GM20431 (cell line): ENCODE measurements at regions not wholly inside any gene's neighbourhood (a gene's known extent, or its start where the extent isn't known, plus 50 kb on each side); places are given as distances from the start of the nearest gene placed in this dataset.

Source experiments
- in situ Hi-C: fragments of 300-500 bp; cut with MseI, MboI; formaldehyde crosslinking; loops from one replicate; pipeline ENCODE4 v1.15.0; 2020; ENCODE audit warnings: low sequenced_read_pairs; ENCODE audit not compliant: unreplicated experiment

DNA sequence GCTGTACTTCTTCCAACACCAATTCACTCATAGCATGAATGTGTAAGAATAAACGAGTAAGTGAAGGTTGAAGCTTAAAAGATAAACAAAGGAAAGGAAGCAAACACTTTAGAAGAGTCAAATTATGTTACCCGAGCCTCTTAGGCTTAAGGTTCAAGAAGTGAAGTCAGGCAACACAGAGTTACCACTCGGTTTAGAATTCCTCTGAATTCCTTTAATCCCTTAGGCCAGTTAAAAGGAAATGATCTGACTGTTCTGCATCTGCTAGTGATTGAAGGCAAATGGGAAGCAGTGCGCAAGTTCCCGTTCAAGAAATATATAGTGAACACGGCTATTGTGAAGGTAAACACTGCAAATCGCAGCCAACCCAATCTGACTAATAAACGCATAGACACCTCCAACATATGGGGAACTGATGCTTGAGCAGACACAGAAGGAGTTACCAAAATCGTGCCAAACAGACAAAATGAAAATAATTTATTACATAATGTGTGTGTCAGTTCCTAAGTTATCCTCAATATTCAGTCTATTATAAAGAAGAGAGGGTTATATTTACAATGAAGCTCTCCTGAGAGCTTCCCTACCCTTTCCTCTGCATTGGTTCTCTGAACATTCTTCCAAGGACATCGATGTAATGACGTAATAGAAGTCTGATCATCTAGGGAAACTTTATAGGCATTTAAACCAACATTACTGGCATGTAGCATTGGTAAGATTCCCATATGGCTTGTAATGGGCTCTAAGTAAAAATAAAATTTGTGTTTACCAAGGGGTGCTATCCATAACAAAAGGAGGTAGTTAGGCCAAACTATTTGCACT, 837.1 kb upstream of the ZNF608 start:
- in situ Hi-C loops = no loop called here

GRCh38 chr5:125584140-125584520, 837.7 kb upstream of the ZNF608 start:
- in situ Hi-C loops = no loop called here

DNA sequence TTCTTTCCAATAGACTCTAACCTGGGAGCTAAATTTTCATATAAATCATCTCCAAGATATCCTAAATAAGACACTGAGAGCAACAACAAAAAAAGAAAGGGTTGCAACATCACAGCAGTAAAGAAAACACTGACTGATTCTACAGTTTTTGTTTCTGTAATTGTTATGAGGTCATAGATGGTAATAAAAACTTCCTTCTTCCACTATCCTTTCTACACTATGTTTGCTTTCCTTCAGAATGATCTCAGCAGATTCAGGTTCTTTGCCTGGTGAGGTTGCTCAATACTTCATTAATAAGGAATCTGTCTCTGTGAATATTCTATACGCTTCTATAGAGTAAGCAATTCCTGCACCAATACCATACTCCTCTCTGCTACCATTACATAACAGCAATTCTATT, 835.6 kb upstream of the GRAMD2B start:
- in situ Hi-C loops = no loop called here

- in situ Hi-C loops = no loop called here
These were observed 830.4 kb upstream of the GRAMD2B start for GRCh38 chr5:125592856-125593255.

DNA sequence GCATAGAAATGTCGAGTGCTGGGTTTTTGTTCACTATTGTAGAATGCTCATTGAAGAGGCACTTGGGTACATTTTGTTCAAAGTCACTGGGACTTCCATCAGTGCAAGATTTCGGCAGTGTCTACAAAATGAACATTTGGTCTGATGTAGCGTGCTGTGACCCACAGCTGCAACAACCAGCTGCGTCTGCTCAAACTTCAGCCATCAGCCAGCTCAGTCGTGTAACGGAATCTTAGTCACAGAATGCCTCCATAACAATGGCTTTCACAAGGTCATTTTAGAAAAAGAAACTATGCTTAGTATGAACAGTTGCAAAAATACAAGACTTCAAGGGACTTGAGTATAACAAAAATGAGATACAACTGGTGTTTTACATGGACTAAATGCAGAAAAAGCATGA, 828.1 kb upstream of the GRAMD2B start:
- in situ Hi-C loops = no loop called here

GRCh38 chr5:125595845-125596244, 827.4 kb upstream of the GRAMD2B start:
- in situ Hi-C loops = no loop called here

DNA sequence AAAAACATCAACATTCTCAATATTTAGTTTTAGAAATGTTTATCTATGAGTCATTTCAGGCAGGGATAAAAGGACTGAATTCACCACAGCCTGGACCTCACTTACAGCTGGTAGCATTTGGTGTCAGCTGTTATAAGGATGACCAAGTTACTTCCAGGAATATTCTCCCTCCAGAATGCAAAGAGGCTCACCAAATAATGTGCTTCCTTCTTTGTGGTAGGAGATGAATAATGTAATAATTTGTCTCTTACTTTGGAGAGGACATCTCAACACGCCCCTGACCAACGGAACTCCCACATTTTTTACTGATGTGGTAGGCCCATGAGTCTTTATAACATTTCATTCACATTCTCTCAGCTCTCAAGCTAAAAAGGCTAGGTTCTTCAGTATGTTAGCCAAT, 825.9 kb upstream of the GRAMD2B start:
- in situ Hi-C loops = no loop called here

DNA sequence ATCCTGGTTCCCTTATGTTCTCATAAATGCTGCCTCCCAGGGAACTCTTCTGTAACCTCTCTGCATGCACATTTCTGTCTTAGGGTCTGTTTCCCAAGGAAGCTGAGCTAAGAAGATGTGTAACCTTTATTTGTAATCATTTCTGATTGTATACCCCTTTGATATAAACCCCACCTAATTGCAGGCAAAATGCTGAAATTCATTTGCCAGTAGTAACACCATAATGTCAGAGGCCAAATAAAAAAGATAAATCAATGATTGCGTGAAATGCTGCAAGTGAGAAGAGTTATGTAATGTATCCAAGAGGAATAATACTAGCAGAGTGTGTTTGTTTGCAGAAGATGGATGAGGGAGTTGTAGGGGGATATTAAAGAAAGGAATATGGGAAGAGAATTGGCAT, 822.6 kb upstream of the GRAMD2B start:
- in situ Hi-C loops = no loop called here

- in situ Hi-C loops = no loop called here
These were observed 821.0 kb upstream of the GRAMD2B start for GRCh38 chr5:125602184-125602583.

- in situ Hi-C loops = no loop called here
These were observed 819.9 kb upstream of the GRAMD2B start for GRCh38 chr5:125603321-125603720.

GRCh38 chr5:125604104-125604503, 819.1 kb upstream of the GRAMD2B start:
- in situ Hi-C loops = no loop called here

DNA sequence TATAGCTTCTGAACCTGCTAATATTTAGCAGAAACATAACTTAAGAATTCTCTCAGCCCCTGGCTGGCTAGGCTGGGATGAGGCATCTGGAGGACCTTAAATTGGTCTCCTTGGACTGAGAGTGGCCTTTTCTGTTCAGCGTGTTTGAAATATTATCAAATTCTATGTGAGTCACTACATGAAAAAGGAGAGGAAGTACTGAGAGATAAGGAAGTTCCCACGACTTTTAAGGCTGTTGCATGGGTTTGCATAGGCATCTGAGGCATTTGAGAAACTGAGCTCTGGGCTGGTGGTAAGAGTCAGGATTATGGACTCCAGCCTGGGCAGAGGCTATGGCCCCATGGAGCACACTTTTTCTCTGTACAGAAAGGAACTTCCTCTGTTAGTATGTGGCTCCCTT, 816.2 kb upstream of the GRAMD2B start:
- in situ Hi-C loops = no loop called here

DNA sequence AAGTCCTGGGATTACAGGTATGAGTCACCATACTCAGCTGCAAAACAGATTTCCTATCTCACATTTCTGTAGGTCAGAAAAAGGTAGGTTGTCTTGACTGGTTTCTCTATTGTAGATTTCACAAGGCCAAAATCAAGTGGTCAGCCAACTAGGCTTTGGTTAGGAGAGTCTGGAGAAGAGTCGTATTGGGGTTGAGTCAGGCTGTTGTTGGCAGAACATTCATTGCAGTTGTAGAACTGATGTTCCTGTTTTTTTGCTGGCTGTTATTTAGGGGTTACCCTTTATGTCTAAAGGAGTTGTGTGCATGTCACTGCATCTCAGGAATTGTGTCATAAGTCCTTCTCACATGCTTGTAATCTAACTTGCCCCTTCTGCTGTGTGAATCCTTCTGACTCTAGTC, 814.2 kb upstream of the GRAMD2B start:
- in situ Hi-C loops = no loop called here

DNA sequence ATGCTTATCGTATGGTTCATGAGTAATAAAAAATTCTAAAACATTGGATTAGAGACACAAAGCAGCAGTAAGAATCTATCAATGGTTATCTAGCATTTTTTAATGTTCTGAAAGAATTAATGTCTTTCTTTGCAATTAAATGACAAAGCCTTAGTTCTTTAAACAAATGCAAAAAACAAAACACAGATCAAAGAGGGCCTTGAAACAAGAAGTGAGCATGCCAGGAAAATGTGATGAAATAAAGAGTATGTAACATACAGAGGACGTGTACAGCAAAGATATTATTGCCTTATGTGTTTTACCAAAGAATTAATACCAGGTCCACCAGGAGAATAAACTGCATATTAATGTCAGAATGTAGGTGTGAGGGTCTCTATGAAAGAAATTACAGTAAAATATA, 812.3 kb upstream of the GRAMD2B start:
- in situ Hi-C loops = no loop called here

DNA sequence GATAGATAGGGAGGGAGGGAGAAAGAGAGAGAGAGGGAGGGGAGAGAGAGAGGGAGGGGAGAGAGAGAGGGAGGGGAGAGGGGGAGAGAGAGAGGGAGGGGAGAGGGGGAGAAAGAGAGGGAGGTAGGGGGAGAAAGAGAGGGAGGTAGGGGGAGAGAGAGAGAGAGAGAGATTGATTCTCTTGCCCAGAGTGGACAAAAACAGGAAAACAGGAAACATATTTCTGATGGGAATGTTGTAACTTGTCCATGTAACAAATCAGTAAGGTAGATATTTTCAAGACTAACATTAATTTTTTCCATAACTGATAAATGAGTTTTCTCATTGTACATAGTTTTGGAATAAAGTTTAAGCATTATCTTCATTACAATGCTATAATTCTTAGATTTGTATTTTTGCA, 811.7 kb upstream of the GRAMD2B start:
- in situ Hi-C loops = no loop called here

DNA sequence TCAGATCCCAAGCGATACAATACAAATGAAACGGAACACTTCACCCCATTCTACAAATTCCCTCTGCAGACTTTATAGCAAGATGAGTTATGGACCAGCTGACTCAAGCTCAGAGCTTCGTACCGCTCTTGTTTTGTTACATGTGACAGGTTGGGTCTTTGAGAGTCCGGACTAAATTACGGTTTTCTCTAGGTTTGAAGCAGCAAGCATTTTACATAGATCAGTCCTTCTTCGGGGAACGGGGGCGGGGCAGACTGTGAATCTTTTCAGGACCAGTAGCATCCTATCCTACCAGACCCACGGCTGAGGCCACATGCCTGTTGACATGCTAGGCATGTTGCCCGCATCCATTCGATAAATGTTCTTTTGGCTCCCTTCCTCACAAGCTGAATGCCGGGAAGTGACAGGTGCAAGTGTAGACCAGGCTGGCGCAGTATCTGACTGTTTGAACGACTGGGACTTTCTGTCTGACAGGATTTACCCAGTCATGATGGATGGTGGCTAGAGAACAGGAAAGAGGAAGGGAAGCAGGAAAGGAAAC, 811.0 kb upstream of the GRAMD2B start:
- in situ Hi-C loops = no loop called here

GRCh38 chr5:125612776-125613175, 810.4 kb upstream of the GRAMD2B start:
- in situ Hi-C loops = no loop called here

DNA sequence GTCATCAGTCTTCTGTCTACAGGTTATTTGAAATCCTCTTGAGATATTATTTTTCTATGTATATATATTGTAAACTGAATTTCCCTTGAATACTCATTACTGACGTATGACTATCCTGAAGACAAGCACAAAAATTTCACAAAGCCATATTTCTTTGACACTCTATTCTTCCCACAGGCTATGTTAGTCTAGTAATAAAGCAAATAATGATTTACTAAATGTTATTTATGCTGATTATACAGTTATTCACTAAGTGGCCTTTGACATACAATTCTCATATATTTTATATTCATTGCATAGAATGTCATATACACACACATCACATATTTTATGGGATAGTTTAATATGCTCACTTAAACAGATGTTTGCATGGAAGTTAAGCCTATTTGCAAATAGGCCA, 793.0 kb upstream of the GRAMD2B start:
- in situ Hi-C loops = no loop called here

- in situ Hi-C loops = no loop called here
These were observed 789.7 kb upstream of the GRAMD2B start for GRCh38 chr5:125633523-125633922.

DNA sequence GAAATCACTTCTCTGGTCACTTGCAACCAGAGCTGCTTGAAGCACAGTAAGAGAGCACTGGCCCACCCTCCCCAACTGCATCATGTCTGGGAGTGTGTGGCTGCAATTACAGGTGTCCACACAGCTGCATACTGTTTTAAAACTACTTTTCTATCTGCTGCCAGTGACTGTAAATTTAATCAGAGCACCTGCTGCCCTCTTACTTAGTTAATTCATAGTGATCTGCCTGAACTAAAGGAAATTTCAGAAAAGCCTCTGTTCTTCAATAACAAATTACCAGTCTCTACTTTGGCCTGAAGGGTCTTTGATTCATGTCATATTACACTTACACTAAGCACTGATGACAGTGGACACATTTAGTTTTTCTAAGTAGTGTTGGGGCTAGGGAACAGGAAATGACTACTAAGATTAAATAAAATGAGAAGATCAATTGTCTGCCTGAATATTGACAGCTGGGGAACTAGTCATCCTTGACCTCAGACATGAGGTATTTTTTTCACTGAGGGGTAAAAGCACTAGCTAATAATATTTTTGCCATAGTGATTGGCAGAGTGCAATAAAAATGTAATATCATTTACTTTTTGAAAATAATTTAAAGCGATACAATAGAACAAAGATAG, 788.9 kb upstream of the GRAMD2B start:
- in situ Hi-C loops = no loop called here

- in situ Hi-C loops = no loop called here
These were observed 783.4 kb upstream of the GRAMD2B start for GRCh38 chr5:125639858-125640257.

DNA sequence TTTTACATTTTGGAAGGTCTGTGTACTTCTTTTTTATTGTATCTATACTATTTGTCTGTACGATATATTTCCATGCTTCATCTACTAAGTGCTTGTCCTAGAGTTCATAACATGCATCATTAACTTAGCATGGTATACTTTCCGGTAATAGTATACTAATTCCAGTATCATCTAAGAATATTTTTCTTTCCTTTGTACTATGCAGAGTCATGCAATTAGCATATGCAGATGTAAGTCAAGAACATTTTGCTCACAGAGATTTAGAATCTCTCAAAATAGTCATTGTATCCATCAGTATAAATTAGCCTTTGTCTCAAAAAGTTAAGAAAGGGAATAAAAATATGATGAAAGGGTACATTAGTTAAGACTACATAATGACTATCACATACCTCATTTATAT, 770.4 kb upstream of the GRAMD2B start:
- in situ Hi-C loops = no loop called here
